ENCODE measurements at regions not wholly inside any gene's neighbourhood (a gene's known extent, or its start where the extent isn't known, plus 50 kb on each side); places are given as distances from the start of the nearest gene placed in this dataset.
A peak's percentile ranks its signal among the peaks of the same experiment; 100 is the strongest.
"Not testable (repeated sequence)": the region's sequence is repeated elsewhere in the genome, so short reads cannot be mapped to it uniquely, and the experiment has no call there.

GRCh38 chr6:144652292-144652891 is 367.3 kb downstream of the UTRN start:
- DNase-seq (ENCODE audit: low spot score): no peak

- DNase-seq (ENCODE audit: low spot score): no peak
Measured at GRCh38 chr6:144653885-144654505, 368.9 kb downstream of the UTRN start.

- DNase-seq (ENCODE audit: low spot score): no peak
Measured at GRCh38 chr6:144654506-144654905, 369.4 kb downstream of the UTRN start.

- DNase-seq (ENCODE audit: low spot score): no peak
Measured at GRCh38 chr6:144655376-144655775, 370.2 kb downstream of the UTRN start.

GRCh38 chr6:144657691-144658090 is 372.6 kb downstream of the UTRN start:
- DNase-seq (ENCODE audit: low spot score): no peak

GRCh38 chr6:144659202-144660182 is 374.4 kb downstream of the UTRN start:
- peak; percentile 38 for DNase-seq (ENCODE audit: low spot score)

GRCh38 chr6:144660561-144661115 is 375.5 kb downstream of the UTRN start:
- no peak for DNase-seq (ENCODE audit: low spot score)

- no peak for DNase-seq (ENCODE audit: low spot score)
Measured at GRCh38 chr6:144661116-144661806, 376.1 kb downstream of the UTRN start.

GRCh38 chr6:144662812-144663365 is 377.8 kb downstream of the UTRN start:
- DNase-seq (ENCODE audit: low spot score): no peak

- no peak for DNase-seq (ENCODE audit: low spot score)
Measured at GRCh38 chr6:144664281-144664680, 379.1 kb downstream of the UTRN start.

- DNase-seq (ENCODE audit: low spot score): no peak
Measured at GRCh38 chr6:144664947-144665346, 379.8 kb downstream of the UTRN start.

GRCh38 chr6:144665932-144666450 is 380.9 kb downstream of the UTRN start:
- DNase-seq (ENCODE audit: low spot score): no peak

GRCh38 chr6:144666781-144667180 is 381.6 kb downstream of the UTRN start:
- no peak for DNase-seq (ENCODE audit: low spot score)

- DNase-seq (ENCODE audit: low spot score): no peak
Measured at GRCh38 chr6:144667532-144668503, 382.7 kb downstream of the UTRN start.

GRCh38 chr6:144670259-144670658 is 385.1 kb downstream of the UTRN start:
- DNase-seq (ENCODE audit: low spot score): not testable (repeated sequence)

GRCh38 chr6:144673807-144674206 is 388.7 kb downstream of the UTRN start:
- no peak for DNase-seq (ENCODE audit: low spot score)

GRCh38 chr6:144675231-144675861 is 390.2 kb downstream of the UTRN start:
- no peak for DNase-seq (ENCODE audit: low spot score)

GRCh38 chr6:144676310-144676709 is 391.2 kb downstream of the UTRN start:
- not testable (repeated sequence) for DNase-seq (ENCODE audit: low spot score)

- DNase-seq (ENCODE audit: low spot score): not testable (repeated sequence)
Measured at GRCh38 chr6:144677263-144677662, 392.1 kb downstream of the UTRN start.

- no peak for DNase-seq (ENCODE audit: low spot score)
Measured at GRCh38 chr6:144678844-144679243, 393.7 kb downstream of the UTRN start.
